ENCODE measurements at regions not wholly inside any gene's neighbourhood (a gene's known extent, or its start where the extent isn't known, plus 50 kb on each side); places are given as distances from the start of the nearest gene placed in this dataset.

DNA sequence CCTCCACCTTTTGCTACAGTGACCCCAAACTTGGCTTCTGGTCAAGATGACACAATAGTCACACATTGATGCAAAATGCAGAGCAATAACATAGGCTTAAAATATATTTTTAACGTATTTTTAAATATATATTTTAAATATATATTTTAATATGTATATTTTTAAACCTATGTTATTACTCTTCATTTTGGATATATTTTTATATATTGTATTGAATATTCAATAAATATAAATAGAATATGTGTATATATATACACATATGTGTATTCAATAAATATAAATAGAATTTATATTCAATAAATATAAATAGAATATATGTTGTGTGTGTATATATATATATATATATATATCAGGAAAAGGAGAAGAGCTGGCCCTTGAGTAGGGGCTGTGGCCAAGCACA, 115.6 kb downstream of the POU4F1 start:
- no peak for TF ChIP-seq FOXM1 (IDR thresholded peaks at IDR 0.05; ENCODE audit: borderline replicate concordance, low read depth)
- no peak for TF ChIP-seq CEBPB (IDR thresholded peaks at IDR 0.05)
- TF ChIP-seq EGR1 (IDR thresholded peaks at IDR 0.05), result no peak
- no peak for TF ChIP-seq CREB1 (IDR thresholded peaks at IDR 0.05; ENCODE audit: low read depth)
- TF ChIP-seq, protein P1, sequence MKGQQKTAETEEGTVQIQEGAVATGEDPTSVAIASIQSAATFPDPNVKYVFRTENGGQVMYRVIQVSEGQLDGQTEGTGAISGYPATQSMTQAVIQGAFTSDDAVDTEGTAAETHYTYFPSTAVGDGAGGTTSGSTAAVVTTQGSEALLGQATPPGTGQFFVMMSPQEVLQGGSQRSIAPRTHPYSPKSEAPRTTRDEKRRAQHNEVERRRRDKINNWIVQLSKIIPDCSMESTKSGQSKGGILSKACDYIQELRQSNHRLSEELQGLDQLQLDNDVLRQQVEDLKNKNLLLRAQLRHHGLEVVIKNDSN (IDR thresholded peaks at IDR 0.05), result no peak
- TF ChIP-seq TAF1 (IDR thresholded peaks at IDR 0.05; ENCODE audit: low read depth), result no peak
- no peak for TF ChIP-seq RAD21 (IDR thresholded peaks at IDR 0.05; ENCODE audit: low read depth)
- no peak for TF ChIP-seq NFIC (IDR thresholded peaks at IDR 0.05)
- TF ChIP-seq, protein P2, sequence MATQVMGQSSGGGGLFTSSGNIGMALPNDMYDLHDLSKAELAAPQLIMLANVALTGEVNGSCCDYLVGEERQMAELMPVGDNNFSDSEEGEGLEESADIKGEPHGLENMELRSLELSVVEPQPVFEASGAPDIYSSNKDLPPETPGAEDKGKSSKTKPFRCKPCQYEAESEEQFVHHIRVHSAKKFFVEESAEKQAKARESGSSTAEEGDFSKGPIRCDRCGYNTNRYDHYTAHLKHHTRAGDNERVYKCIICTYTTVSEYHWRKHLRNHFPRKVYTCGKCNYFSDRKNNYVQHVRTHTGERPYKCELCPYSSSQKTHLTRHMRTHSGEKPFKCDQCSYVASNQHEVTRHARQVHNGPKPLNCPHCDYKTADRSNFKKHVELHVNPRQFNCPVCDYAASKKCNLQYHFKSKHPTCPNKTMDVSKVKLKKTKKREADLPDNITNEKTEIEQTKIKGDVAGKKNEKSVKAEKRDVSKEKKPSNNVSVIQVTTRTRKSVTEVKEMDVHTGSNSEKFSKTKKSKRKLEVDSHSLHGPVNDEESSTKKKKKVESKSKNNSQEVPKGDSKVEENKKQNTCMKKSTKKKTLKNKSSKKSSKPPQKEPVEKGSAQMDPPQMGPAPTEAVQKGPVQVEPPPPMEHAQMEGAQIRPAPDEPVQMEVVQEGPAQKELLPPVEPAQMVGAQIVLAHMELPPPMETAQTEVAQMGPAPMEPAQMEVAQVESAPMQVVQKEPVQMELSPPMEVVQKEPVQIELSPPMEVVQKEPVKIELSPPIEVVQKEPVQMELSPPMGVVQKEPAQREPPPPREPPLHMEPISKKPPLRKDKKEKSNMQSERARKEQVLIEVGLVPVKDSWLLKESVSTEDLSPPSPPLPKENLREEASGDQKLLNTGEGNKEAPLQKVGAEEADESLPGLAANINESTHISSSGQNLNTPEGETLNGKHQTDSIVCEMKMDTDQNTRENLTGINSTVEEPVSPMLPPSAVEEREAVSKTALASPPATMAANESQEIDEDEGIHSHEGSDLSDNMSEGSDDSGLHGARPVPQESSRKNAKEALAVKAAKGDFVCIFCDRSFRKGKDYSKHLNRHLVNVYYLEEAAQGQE (IDR thresholded peaks at IDR 0.05; ENCODE audit: low read depth), result no peak
- TF ChIP-seq, protein P3, sequence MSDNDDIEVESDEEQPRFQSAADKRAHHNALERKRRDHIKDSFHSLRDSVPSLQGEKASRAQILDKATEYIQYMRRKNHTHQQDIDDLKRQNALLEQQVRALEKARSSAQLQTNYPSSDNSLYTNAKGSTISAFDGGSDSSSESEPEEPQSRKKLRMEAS (IDR thresholded peaks at IDR 0.05), result no peak
- TF ChIP-seq YY1 (IDR thresholded peaks at IDR 0.05; ENCODE audit: low read depth), result no peak
- no peak for TF ChIP-seq TCF12 (IDR thresholded peaks at IDR 0.05; ENCODE audit: low read depth)
- TF ChIP-seq EP300 (IDR thresholded peaks at IDR 0.05; ENCODE audit: borderline replicate concordance), result no peak
- TF ChIP-seq TEAD4 (IDR thresholded peaks at IDR 0.05), result no peak
- TF ChIP-seq ZBTB7A (IDR thresholded peaks at IDR 0.05; ENCODE audit: low read depth), result no peak

DNA sequence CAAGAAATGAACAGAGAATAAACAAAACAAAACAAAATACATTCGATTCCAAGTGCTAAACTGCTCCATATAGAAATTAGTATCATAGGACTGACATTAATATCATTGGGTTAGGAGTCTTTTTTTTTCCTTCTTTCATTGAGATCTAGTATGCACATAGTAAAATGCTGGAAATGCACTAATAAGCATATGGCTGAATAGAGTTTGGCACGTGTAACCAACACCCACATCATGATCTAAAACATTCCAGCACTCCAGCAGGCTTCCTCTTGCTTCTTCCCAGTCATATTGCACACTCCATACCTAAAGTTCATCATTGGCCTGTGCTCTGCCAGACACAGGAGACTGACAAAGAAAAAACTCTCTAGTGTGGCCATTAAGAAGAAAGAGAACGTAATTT, 117.5 kb downstream of the POU4F1 start:
- TF ChIP-seq TEAD4 (IDR thresholded peaks at IDR 0.05) (no peak), TAF1 (IDR thresholded peaks at IDR 0.05; ENCODE audit: low read depth) (no peak), EP300 (IDR thresholded peaks at IDR 0.05; ENCODE audit: borderline replicate concordance) (no peak), CREB1 (IDR thresholded peaks at IDR 0.05; ENCODE audit: low read depth) (no peak), NFIC (IDR thresholded peaks at IDR 0.05) (no peak), RAD21 (IDR thresholded peaks at IDR 0.05; ENCODE audit: low read depth) (no peak), YY1 (IDR thresholded peaks at IDR 0.05; ENCODE audit: low read depth) (no peak), FOXM1 (IDR thresholded peaks at IDR 0.05; ENCODE audit: borderline replicate concordance, low read depth) (no peak), ZBTB7A (IDR thresholded peaks at IDR 0.05; ENCODE audit: low read depth) (no peak), CEBPB (IDR thresholded peaks at IDR 0.05) (no peak), TCF12 (IDR thresholded peaks at IDR 0.05; ENCODE audit: low read depth) (no peak), EGR1 (IDR thresholded peaks at IDR 0.05) (no peak)
- TF ChIP-seq, protein P1 (IDR thresholded peaks at IDR 0.05), result no peak
- TF ChIP-seq, protein P2 (IDR thresholded peaks at IDR 0.05; ENCODE audit: low read depth), result no peak
- TF ChIP-seq, protein P3 (IDR thresholded peaks at IDR 0.05), result no peak

DNA sequence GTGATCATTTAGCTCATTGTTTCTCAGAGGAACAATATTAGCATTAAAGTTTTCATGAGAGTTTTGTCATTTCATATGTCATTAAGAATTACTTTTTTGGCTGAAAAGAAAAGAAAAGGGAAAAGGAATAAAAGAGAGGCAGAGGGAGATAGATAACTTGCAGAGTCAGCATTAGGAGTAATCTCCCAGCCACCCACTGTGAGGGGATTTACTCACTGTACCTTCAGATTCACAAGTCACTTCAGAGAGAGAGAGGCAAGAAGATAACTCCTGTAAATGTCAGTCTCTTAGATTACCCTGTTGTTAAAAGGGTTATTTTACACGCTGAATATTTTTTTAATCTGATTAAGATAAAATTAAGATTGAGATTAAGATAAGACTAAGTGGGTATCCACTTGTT, 125.2 kb downstream of the POU4F1 start:
- TF ChIP-seq, protein P2 (IDR thresholded peaks at IDR 0.05; ENCODE audit: low read depth), result no peak
- TF ChIP-seq CREB1 (IDR thresholded peaks at IDR 0.05; ENCODE audit: low read depth) (no peak), TCF12 (IDR thresholded peaks at IDR 0.05; ENCODE audit: low read depth) (no peak), EGR1 (IDR thresholded peaks at IDR 0.05) (no peak), RAD21 (IDR thresholded peaks at IDR 0.05; ENCODE audit: low read depth) (no peak), ZBTB7A (IDR thresholded peaks at IDR 0.05; ENCODE audit: low read depth) (no peak), TEAD4 (IDR thresholded peaks at IDR 0.05) (no peak), FOXM1 (IDR thresholded peaks at IDR 0.05; ENCODE audit: borderline replicate concordance, low read depth) (no peak), YY1 (IDR thresholded peaks at IDR 0.05; ENCODE audit: low read depth) (no peak), TAF1 (IDR thresholded peaks at IDR 0.05; ENCODE audit: low read depth) (no peak), CEBPB (IDR thresholded peaks at IDR 0.05) (no peak), NFIC (IDR thresholded peaks at IDR 0.05) (no peak), EP300 (IDR thresholded peaks at IDR 0.05; ENCODE audit: borderline replicate concordance) (no peak)
- TF ChIP-seq, protein P1 (IDR thresholded peaks at IDR 0.05), result no peak
- TF ChIP-seq, protein P3 (IDR thresholded peaks at IDR 0.05), result no peak
